ENCODE measurements at regions not wholly inside any gene's neighbourhood (a gene's known extent, or its start where the extent isn't known, plus 50 kb on each side); places are given as distances from the start of the nearest gene placed in this dataset.
A peak's percentile ranks its signal among the peaks of the same experiment; 100 is the strongest.

DNA sequence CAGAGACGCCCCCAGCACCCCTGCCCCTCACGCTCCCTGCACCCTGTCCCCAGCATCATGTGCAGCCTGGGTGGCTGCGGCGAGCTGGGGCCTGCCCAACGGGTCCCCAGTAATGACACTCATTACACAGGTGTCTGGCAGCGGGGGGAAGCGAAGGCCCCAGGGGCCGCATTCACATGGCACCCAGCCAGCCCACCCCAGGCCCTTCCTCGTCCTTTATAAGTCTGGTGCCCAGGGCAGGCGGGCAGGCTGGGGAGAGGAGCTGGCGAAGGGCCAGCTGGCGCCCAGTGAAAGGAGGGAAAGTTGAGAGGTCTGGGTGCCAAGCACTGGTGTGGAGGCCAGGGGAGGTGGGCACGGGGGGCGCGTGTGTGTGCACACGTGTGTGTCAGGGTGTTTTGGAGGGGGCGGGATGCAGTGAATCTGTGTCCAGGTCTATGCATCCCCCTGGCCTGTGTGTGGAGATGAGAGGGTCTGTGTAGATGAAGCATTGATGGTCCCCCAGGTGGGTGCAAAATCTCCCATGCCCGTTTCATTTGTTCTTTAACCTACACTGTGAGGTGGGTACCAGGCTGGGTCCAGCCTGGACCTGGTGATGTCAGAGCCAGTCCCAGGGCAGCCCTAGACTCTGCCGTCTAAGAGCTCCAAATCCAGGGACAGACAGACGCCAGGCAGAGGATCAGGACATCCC lies 105.3 kb downstream of the CEBPB start:
- peaks cover 4 to 11% of the 10 kb centered on the region in 2 experiments for H3K4me1 ChIP-seq (ENCODE audit: control insufficient read depth in 1 of 2, insufficient read depth in 2 of 2, low read length in 2 of 2)
- WGBS (ENCODE audit: extremely low coverage, insufficient coverage, insufficient read length), result no CpG with 5 or more reads among the region's 20 CpGs

GRCh38 chr20:50296450-50297375 lies 106.1 kb downstream of the CEBPB start:
- Histone ChIP-seq H3K4me2 (ENCODE audit: low read length) (no peak overlapping the region), H3K79me1 (ENCODE audit: low read length) (peaks cover 5% of the 10 kb centered on the region), H3K4me3 (ENCODE audit: low read depth, low read length) (no peak overlapping the region), H3K18ac (ENCODE audit: low read length) (no peak overlapping the region), H3K9ac (ENCODE audit: low read length) (no peak overlapping the region), H3K4me1 (ENCODE audit: control insufficient read depth in 1 of 2, insufficient read depth in 2 of 2, low read length in 2 of 2) (peaks cover 4 to 11% of the 10 kb centered on the region in 2 experiments), H3K36me3 (ENCODE audit: control insufficient read depth in 1 of 2, insufficient read depth in 2 of 2, low read length in 2 of 2) (no peaks in the 10 kb centered on the region), H2AK5ac (ENCODE audit: low read length) (no peak overlapping the region), H3K23ac (ENCODE audit: low read length) (no peak overlapping the region), H2AFZ (ENCODE audit: insufficient read depth, low read length, poor library complexity) (no peak overlapping the region), H4K91ac (ENCODE audit: low read depth, low read length) (no peak overlapping the region), H3K27me3 (ENCODE audit: insufficient read depth, low read length) (no peaks in the 10 kb centered on the region), H2BK120ac (ENCODE audit: insufficient read depth, low read length, poor library complexity) (no peak overlapping the region), H3K9me3 (ENCODE audit: insufficient read depth, low read depth, low read length) (peaks cover 6% of the 10 kb centered on the region), H3K27ac (ENCODE audit: low read depth, low read length) (no peak overlapping the region), H4K12ac (ENCODE audit: low read depth, low read length) (no peak overlapping the region), H2BK5ac (ENCODE audit: low read depth, low read length, poor library complexity) (no peak overlapping the region), H4K8ac (ENCODE audit: low read depth, low read length) (no peak overlapping the region), H3K4ac (ENCODE audit: low read depth, low read length) (no peak overlapping the region), H3K79me2 (ENCODE audit: control insufficient read depth, insufficient read depth, low read length, poor library complexity) (no peaks in the 10 kb centered on the region), H2BK12ac (ENCODE audit: low read length) (no peak overlapping the region), H3K14ac (ENCODE audit: low read length) (no peak overlapping the region)
- WGBS (ENCODE audit: extremely low coverage, insufficient coverage, insufficient read length), result no CpG with 5 or more reads among the region's 18 CpGs
- no peak for DNase-seq

More for the DNA sequence above, 105.3 kb downstream of the CEBPB start:
- no peak overlapping the region for H2AFZ ChIP-seq (ENCODE audit: insufficient read depth, low read length, poor library complexity)
- H2BK5ac ChIP-seq (ENCODE audit: low read depth, low read length, poor library complexity), result no peak overlapping the region
- peaks cover 5% of the 10 kb centered on the region for H3K79me1 ChIP-seq (ENCODE audit: low read length)
- DNase-seq, result no peak
- H2BK12ac ChIP-seq (ENCODE audit: low read length), result no peak overlapping the region
- no peak overlapping the region for H3K9ac ChIP-seq (ENCODE audit: low read length)
- H3K14ac ChIP-seq (ENCODE audit: low read length), result no peak overlapping the region
- no peak overlapping the region for H3K23ac ChIP-seq (ENCODE audit: low read length)
- no peak overlapping the region for H2BK120ac ChIP-seq (ENCODE audit: insufficient read depth, low read length, poor library complexity)
- H4K8ac ChIP-seq (ENCODE audit: low read depth, low read length), result no peak overlapping the region
- no peak overlapping the region for H3K18ac ChIP-seq (ENCODE audit: low read length)
- no peak overlapping the region for H3K4me2 ChIP-seq (ENCODE audit: low read length)
- no peak overlapping the region for H3K4me3 ChIP-seq (ENCODE audit: low read depth, low read length)
- H3K4ac ChIP-seq (ENCODE audit: low read depth, low read length), result no peak overlapping the region
- H3K9me3 ChIP-seq (ENCODE audit: insufficient read depth, low read depth, low read length), result peaks cover 6% of the 10 kb centered on the region
- H2AK5ac ChIP-seq (ENCODE audit: low read length), result no peak overlapping the region
- no peaks in the 10 kb centered on the region for H3K79me2 ChIP-seq (ENCODE audit: control insufficient read depth, insufficient read depth, low read length, poor library complexity)
- no peak overlapping the region for H3K27ac ChIP-seq (ENCODE audit: low read depth, low read length)
- H3K36me3 ChIP-seq (ENCODE audit: control insufficient read depth in 1 of 2, insufficient read depth in 2 of 2, low read length in 2 of 2), result no peaks in the 10 kb centered on the region
- H4K12ac ChIP-seq (ENCODE audit: low read depth, low read length), result no peak overlapping the region
- H3K27me3 ChIP-seq (ENCODE audit: insufficient read depth, low read length), result no peaks in the 10 kb centered on the region
- H4K91ac ChIP-seq (ENCODE audit: low read depth, low read length), result peak overlapping the region; percentile 3

- Histone ChIP-seq H3K79me2 (ENCODE audit: control insufficient read depth, insufficient read depth, low read length, poor library complexity) (no peaks in the 10 kb centered on the region), H3K4me2 (ENCODE audit: low read length) (no peak overlapping the region), H3K27ac (ENCODE audit: low read depth, low read length) (no peak overlapping the region), H2AK5ac (ENCODE audit: low read length) (no peak overlapping the region), H3K9me3 (ENCODE audit: insufficient read depth, low read depth, low read length) (peaks cover 6% of the 10 kb centered on the region), H2BK12ac (ENCODE audit: low read length) (no peak overlapping the region), H4K91ac (ENCODE audit: low read depth, low read length) (no peak overlapping the region), H2BK120ac (ENCODE audit: insufficient read depth, low read length, poor library complexity) (no peak overlapping the region), H2AFZ (ENCODE audit: insufficient read depth, low read length, poor library complexity) (no peak overlapping the region), H3K23ac (ENCODE audit: low read length) (no peak overlapping the region), H4K8ac (ENCODE audit: low read depth, low read length) (no peak overlapping the region), H3K27me3 (ENCODE audit: insufficient read depth, low read length) (no peaks in the 10 kb centered on the region), H3K79me1 (ENCODE audit: low read length) (peaks cover under 1% of the 10 kb centered on the region), H2BK5ac (ENCODE audit: low read depth, low read length, poor library complexity) (no peak overlapping the region), H3K4ac (ENCODE audit: low read depth, low read length) (no peak overlapping the region), H3K9ac (ENCODE audit: low read length) (no peak overlapping the region), H3K4me3 (ENCODE audit: low read depth, low read length) (no peak overlapping the region), H3K36me3 (ENCODE audit: control insufficient read depth in 1 of 2, insufficient read depth in 2 of 2, low read length in 2 of 2) (no peaks in the 10 kb centered on the region), H3K18ac (ENCODE audit: low read length) (no peak overlapping the region), H3K14ac (ENCODE audit: low read length) (no peak overlapping the region), H4K12ac (ENCODE audit: low read depth, low read length) (no peak overlapping the region), H3K4me1 (ENCODE audit: control insufficient read depth in 1 of 2, insufficient read depth in 2 of 2, low read length in 2 of 2) (peaks cover 2 to 11% of the 10 kb centered on the region in 2 experiments)
- no CpG with 5 or more reads among the region's 14 CpGs for WGBS (ENCODE audit: extremely low coverage, insufficient coverage, insufficient read length)
- no peak for DNase-seq
These were observed 107.1 kb downstream of the CEBPB start for GRCh38 chr20:50297498-50298376.
